PFSK-1 (cell line): ENCODE measurements at regions not wholly inside any gene's neighbourhood (a gene's known extent, or its start where the extent isn't known, plus 50 kb on each side); places are given as distances from the start of the nearest gene placed in this dataset.

ENCODE experiments used
- FOXP2 ChIP-seq: optimal IDR thresholded peaks from 2 replicates; pipeline ENCODE3; 2011; ENCODE audit warnings: borderline replicate concordance, control low read depth, inconsistent platforms; ENCODE audit not compliant: insufficient read depth; ENCODE audit errors: extremely low read length, extremely low read depth
- POLR2AphosphoS5 ChIP-seq: IDR thresholded peaks from 2 replicates; pipeline ENCODE4 v1.6.1; 2012; ENCODE audit warnings: low read depth, mild to moderate bottlenecking, control low read depth, low read length, moderate library complexity
- SIN3A ChIP-seq: IDR thresholded peaks from 2 replicates; pipeline ENCODE4 v1.6.1; 2012; ENCODE audit warnings: mild to moderate bottlenecking, low read length, moderate library complexity, borderline replicate concordance; ENCODE audit not compliant: insufficient read depth
- TAF1 ChIP-seq: IDR thresholded peaks from 2 replicates; pipeline ENCODE4 v1.6.1; 2012; ENCODE audit warnings: low read length, control low read depth, borderline replicate concordance; ENCODE audit not compliant: insufficient read depth
- TF ChIP-seq, protein P1 (sequence below), 2 experiments: IDR thresholded peaks; 2 replicates each; pipeline versions ENCODE4 v1.6.1 to v1.8.0; 2011 to 2012; ENCODE audit warnings: low read depth in 2 of 2, low read length in 2 of 2, control low read depth in 1 of 2, inconsistent platforms in 1 of 2, mild to moderate bottlenecking in 1 of 2, moderate library complexity in 1 of 2; ENCODE audit not compliant: insufficient read depth in 1 of 2

DNA sequence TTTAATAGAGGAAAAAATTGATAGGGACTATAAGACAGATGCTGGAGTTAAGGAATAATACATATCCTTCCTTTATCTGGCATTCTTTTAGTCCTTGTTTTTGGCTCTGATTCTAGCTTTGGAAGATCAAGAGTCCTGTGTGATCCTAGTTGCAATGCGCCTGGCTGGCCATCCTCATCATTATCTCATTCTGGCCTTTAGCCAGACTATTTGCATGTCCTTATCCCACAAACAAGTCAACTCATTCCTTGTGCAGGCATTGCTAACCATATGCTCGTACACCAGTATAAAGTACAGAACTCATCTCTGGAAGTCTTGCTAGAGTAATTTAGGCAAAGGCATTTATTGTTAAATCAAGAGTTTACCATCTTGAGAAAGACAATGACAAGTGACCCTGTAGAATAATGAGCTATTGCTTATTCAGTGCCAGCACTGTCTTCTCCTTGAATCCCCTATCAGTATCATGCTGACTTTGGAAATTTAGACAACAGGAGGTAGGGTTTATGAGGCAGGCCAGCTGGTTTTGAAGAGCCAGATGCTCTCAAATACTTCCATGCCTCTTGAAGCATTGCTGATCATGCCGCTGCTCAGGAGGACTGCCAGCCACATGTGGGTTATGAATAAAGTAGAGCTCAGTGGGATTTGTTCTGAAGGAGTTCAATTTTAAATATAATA, 1730.3 kb upstream of the TENM3 start:
- TF ChIP-seq TAF1 (no peak), POLR2AphosphoS5 (no peak), SIN3A (no peak), FOXP2 (no peak)
- TF ChIP-seq, protein P1, sequence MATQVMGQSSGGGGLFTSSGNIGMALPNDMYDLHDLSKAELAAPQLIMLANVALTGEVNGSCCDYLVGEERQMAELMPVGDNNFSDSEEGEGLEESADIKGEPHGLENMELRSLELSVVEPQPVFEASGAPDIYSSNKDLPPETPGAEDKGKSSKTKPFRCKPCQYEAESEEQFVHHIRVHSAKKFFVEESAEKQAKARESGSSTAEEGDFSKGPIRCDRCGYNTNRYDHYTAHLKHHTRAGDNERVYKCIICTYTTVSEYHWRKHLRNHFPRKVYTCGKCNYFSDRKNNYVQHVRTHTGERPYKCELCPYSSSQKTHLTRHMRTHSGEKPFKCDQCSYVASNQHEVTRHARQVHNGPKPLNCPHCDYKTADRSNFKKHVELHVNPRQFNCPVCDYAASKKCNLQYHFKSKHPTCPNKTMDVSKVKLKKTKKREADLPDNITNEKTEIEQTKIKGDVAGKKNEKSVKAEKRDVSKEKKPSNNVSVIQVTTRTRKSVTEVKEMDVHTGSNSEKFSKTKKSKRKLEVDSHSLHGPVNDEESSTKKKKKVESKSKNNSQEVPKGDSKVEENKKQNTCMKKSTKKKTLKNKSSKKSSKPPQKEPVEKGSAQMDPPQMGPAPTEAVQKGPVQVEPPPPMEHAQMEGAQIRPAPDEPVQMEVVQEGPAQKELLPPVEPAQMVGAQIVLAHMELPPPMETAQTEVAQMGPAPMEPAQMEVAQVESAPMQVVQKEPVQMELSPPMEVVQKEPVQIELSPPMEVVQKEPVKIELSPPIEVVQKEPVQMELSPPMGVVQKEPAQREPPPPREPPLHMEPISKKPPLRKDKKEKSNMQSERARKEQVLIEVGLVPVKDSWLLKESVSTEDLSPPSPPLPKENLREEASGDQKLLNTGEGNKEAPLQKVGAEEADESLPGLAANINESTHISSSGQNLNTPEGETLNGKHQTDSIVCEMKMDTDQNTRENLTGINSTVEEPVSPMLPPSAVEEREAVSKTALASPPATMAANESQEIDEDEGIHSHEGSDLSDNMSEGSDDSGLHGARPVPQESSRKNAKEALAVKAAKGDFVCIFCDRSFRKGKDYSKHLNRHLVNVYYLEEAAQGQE (IDR thresholded peaks at IDR 0.05; ENCODE audit: insufficient read depth in 1 of 2, low read depth in 2 of 2, low read length in 2 of 2): no peak
